ENCODE measurements at regions not wholly inside any gene's neighbourhood (a gene's known extent, or its start where the extent isn't known, plus 50 kb on each side); places are given as distances from the start of the nearest gene placed in this dataset.

GRCh38 chr11:10916665-10917064, 58.8 kb upstream of the ZBED5 start:
- no peaks in the 10 kb centered on the region for H3K36me3 ChIP-seq
- intact Hi-C loops (cut with DNase I; ENCODE audit: low total_unique reads): no loop called here
- H3K27me3 ChIP-seq: no peaks in the 10 kb centered on the region
- no peak overlapping the region for H3K27ac ChIP-seq
- DNase-seq: no peak
- no peaks in the 10 kb centered on the region for H3K9me3 ChIP-seq
- TF ChIP-seq, protein P1, sequence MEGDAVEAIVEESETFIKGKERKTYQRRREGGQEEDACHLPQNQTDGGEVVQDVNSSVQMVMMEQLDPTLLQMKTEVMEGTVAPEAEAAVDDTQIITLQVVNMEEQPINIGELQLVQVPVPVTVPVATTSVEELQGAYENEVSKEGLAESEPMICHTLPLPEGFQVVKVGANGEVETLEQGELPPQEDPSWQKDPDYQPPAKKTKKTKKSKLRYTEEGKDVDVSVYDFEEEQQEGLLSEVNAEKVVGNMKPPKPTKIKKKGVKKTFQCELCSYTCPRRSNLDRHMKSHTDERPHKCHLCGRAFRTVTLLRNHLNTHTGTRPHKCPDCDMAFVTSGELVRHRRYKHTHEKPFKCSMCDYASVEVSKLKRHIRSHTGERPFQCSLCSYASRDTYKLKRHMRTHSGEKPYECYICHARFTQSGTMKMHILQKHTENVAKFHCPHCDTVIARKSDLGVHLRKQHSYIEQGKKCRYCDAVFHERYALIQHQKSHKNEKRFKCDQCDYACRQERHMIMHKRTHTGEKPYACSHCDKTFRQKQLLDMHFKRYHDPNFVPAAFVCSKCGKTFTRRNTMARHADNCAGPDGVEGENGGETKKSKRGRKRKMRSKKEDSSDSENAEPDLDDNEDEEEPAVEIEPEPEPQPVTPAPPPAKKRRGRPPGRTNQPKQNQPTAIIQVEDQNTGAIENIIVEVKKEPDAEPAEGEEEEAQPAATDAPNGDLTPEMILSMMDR (IDR thresholded peaks at IDR 0.05): no peak
- no peak overlapping the region for H3K4me3 ChIP-seq
- no peaks in the 10 kb centered on the region for H3K4me1 ChIP-seq

DNA sequence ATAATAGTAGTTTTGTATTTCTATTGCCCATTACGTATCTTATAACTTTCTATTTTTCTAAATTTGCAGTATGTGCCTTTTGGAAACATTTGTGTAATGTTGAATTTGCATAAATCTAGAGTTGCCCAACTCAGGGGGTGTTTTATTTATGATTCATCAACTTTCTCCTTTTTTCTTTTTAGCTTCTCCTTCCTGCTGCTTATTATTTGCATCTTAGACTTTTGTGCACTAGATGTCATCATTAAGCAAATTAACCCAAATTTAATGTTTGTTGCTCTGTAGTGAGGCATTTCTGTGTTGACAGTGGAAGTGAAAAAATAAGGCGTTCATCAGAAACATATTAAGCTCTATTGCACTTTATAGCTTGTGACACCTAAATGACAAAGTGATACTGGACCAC, 56.2 kb upstream of the ZBED5 start:
- H3K27me3 ChIP-seq: no peaks in the 10 kb centered on the region
- TF ChIP-seq, protein P1 (IDR thresholded peaks at IDR 0.05): no peak
- H3K4me1 ChIP-seq: peaks cover 0 to 3% (median under 1%) of the 10 kb centered on the region in 4 donors
- H3K36me3 ChIP-seq: no peaks in the 10 kb centered on the region
- no peaks in the 10 kb centered on the region for H3K9me3 ChIP-seq
- intact Hi-C loops (cut with DNase I; ENCODE audit: low total_unique reads): no loop called here
- no peak overlapping the region for H3K27ac ChIP-seq
- no peak overlapping the region for H3K4me3 ChIP-seq
- DNase-seq: no peak

GRCh38 chr11:10913075-10913474, 55.2 kb upstream of the ZBED5 start:
- no peaks in the 10 kb centered on the region for H3K27me3 ChIP-seq
- H3K36me3 ChIP-seq: no peaks in the 10 kb centered on the region
- intact Hi-C loops (cut with DNase I; ENCODE audit: low total_unique reads): no loop called here
- no peaks in the 10 kb centered on the region for H3K9me3 ChIP-seq
- TF ChIP-seq, protein P1 (IDR thresholded peaks at IDR 0.05): no peak
- DNase-seq: no peak
- H3K4me3 ChIP-seq: no peak overlapping the region
- no peak overlapping the region for H3K27ac ChIP-seq
- peaks cover 0 to 7% (median 2%) of the 10 kb centered on the region in 4 donors for H3K4me1 ChIP-seq

DNA sequence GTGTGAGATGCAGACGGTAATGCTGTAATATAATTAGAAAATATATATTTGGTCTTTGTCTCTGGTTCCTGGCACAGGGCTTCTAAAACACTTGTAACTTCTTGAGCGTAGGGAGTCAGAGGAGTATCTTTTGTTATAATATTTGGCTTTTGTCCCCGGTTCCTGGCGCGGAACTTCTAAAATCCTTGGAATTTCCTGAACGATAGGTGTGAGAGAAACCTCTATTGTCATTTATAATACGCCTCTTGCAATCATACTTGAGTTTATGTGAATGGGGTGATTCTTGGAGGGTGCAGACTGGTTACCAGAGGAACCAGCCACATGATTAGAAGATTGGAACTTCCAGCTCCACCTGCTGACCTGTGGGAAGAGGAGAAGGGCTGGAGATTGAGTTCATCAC, 54.1 kb upstream of the ZBED5 start:
- intact Hi-C loops (cut with DNase I; ENCODE audit: low total_unique reads): no loop called here
- no peaks in the 10 kb centered on the region for H3K36me3 ChIP-seq
- H3K4me3 ChIP-seq: no peak overlapping the region
- no peaks in the 10 kb centered on the region for H3K9me3 ChIP-seq
- TF ChIP-seq, protein P1 (IDR thresholded peaks at IDR 0.05): no peak
- no peak overlapping the region for H3K27ac ChIP-seq
- no peak for DNase-seq
- no peaks in the 10 kb centered on the region for H3K27me3 ChIP-seq
- H3K4me1 ChIP-seq: peaks cover 0 to 8% (median 2%) of the 10 kb centered on the region in 4 donors

- H3K36me3 ChIP-seq: no peaks in the 10 kb centered on the region
- TF ChIP-seq, protein P1 (IDR thresholded peaks at IDR 0.05): no peak
- intact Hi-C loops (cut with DNase I; ENCODE audit: low total_unique reads): no loop called here
- no peaks in the 10 kb centered on the region for H3K9me3 ChIP-seq
- no peak overlapping the region for H3K4me3 ChIP-seq
- H3K4me1 ChIP-seq: peaks cover 0 to 14% (median 2%) of the 10 kb centered on the region in 4 donors
- no peaks in the 10 kb centered on the region for H3K27me3 ChIP-seq
- peak overlapping the region in 1 of 2 donors; percentile 10 for H3K27ac ChIP-seq
- DNase-seq: no peak
These were observed 51.5 kb upstream of the ZBED5 start for GRCh38 chr11:10909141-10909883.

All from tibial artery (tissue), 4 donors.